Keratinocyte (primary cell): ENCODE measurements at regions not wholly inside any gene's neighbourhood (a gene's known extent, or its start where the extent isn't known, plus 50 kb on each side); places are given as distances from the start of the nearest gene placed in this dataset.
A peak's percentile ranks its signal among the peaks of the same experiment; 100 is the strongest.

Experiments used
- DNase-seq: peaks from one replicate; pipeline ENCODE4 v3.0.0-alpha.2; 2011; ENCODE audit warnings: low read depth, missing footprints, low spot score
- FAIRE-seq: peaks from 2 replicates; lab custom pipeline; 2011; peaks lifted over from hg19 to GRCh38; lab: Jason Lieb, UNC
- H2AFZ ChIP-seq: 2 replicates; pipeline ENCODE4 v1.6.0; 2012; ENCODE audit warnings: low read length, control low read depth, inconsistent platforms; ENCODE audit not compliant: control insufficient read depth
- H3K27ac ChIP-seq: 2 replicates; pipeline ENCODE4 v1.5.1; 2011; ENCODE audit warnings: low read length; ENCODE audit not compliant: control insufficient read depth, insufficient read depth
- H3K27me3 ChIP-seq: 3 replicates; pipeline ENCODE4 v1.6.0; 2011; ENCODE audit warnings: low read length; ENCODE audit not compliant: control insufficient read depth, insufficient read depth; ENCODE audit errors: extremely low read depth
- H3K36me3 ChIP-seq, 2 experiments: 2 replicates in 1 of 2; 3 replicates in 1 of 2; pipeline ENCODE4 v1.5.1; 2011; ENCODE audit warnings: low read length in 2 of 2, mild to moderate bottlenecking in 1 of 2; ENCODE audit not compliant: control insufficient read depth in 2 of 2, insufficient read depth in 2 of 2; ENCODE audit errors: extremely low read depth in 1 of 2
- H3K4me1 ChIP-seq: 3 replicates; pipeline ENCODE4 v1.5.1; 2011; ENCODE audit warnings: low read length; ENCODE audit not compliant: control insufficient read depth, insufficient read depth; ENCODE audit errors: extremely low read depth
- H3K4me2 ChIP-seq: 3 replicates; pipeline ENCODE4 v1.6.0; 2011; ENCODE audit warnings: low read depth, low read length; ENCODE audit not compliant: control insufficient read depth, insufficient read depth; ENCODE audit errors: extremely low read depth
- H3K4me3 ChIP-seq, 3 experiments: fragments of 200-600 bp in 1 of 3; sonication (generic) in 1 of 3; 2 replicates in 2 of 3; 3 replicates in 1 of 3; pipeline ENCODE4 v1.5.1; 2011 to 2016; ENCODE audit warnings: low read length in 3 of 3, mild to moderate bottlenecking in 3 of 3, control low read depth in 2 of 3, inconsistent platforms in 1 of 3, low read depth in 1 of 3, mixed read lengths in 1 of 3, mixed run types in 1 of 3, moderate library complexity in 1 of 3; ENCODE audit not compliant: control insufficient read depth in 2 of 3, insufficient read depth in 2 of 3; ENCODE audit errors: extremely low read depth in 1 of 3
- H3K79me2 ChIP-seq: 2 replicates; pipeline ENCODE4 v1.6.0; 2012; ENCODE audit warnings: low read length; ENCODE audit not compliant: control insufficient read depth, insufficient read depth
- H3K9ac ChIP-seq: 3 replicates; pipeline ENCODE4 v1.6.0; 2011; ENCODE audit warnings: low read length; ENCODE audit not compliant: control insufficient read depth, insufficient read depth; ENCODE audit errors: extremely low read depth
- H3K9me1 ChIP-seq: 3 replicates; pipeline ENCODE4 v1.6.0; 2011; ENCODE audit warnings: low read length; ENCODE audit not compliant: control insufficient read depth, insufficient read depth; ENCODE audit errors: extremely low read depth
- H3K9me3 ChIP-seq: 2 replicates; pipeline ENCODE4 v1.5.1; 2012; ENCODE audit warnings: low read depth, low read length; ENCODE audit not compliant: control insufficient read depth
- H4K20me1 ChIP-seq: 3 replicates; pipeline ENCODE4 v1.6.0; 2011; ENCODE audit warnings: low read length; ENCODE audit not compliant: control insufficient read depth, insufficient read depth; ENCODE audit errors: extremely low read depth
- EZH2 ChIP-seq: IDR thresholded peaks from one replicate; pipeline ENCODE4 v1.6.1; 2012; ENCODE audit warnings: inconsistent platforms, mild to moderate bottlenecking, low read length, moderate library complexity
- dilution Hi-C: fragments of 300-500 bp; cut with MboI; formaldehyde crosslinking; loops from one replicate; pipeline ENCODE4 v1.7.0; 2020; ENCODE audit warnings: low sequenced_read_pairs; ENCODE audit not compliant: extremely low pct_ligation_motif_present
- TF ChIP-seq, protein P1 (sequence below), 3 experiments: IDR thresholded peaks in 1 of 3; conservative IDR thresholded peaks in 1 of 3; optimal IDR thresholded peaks in 1 of 3; 2 replicates in 2 of 3; 3 replicates in 1 of 3; pipeline versions ENCODE3 to v1.5.1; 2011; ENCODE audit warnings: low read length in 3 of 3, mild to moderate bottlenecking in 3 of 3, moderate library complexity in 2 of 3, control low read depth in 1 of 3, inconsistent platforms in 1 of 3; ENCODE audit not compliant: insufficient read depth in 2 of 3; ENCODE audit errors: extremely low read depth in 1 of 3

DNA sequence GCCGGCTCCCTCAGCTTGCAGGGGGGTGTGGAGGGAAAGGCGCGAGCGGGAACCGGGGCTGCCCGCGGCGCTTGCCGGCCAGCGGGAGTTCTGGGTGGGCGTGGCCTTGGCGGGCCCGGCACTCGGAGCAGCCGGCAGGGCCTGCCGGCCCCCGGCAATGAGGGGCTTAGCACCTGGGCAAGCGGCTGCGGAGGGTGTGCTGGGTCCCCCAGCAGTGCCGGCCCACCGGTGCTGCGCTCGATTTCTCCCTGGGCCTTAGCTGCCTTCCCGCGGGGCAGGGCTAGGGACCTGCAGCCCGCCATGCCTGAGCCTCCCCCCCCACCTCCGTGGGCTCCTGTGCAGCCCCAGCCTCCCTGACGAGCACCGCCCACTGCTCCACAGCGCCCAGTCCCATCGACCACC is 514.5 kb upstream of the GJE1 start:
- TF ChIP-seq, protein P1, sequence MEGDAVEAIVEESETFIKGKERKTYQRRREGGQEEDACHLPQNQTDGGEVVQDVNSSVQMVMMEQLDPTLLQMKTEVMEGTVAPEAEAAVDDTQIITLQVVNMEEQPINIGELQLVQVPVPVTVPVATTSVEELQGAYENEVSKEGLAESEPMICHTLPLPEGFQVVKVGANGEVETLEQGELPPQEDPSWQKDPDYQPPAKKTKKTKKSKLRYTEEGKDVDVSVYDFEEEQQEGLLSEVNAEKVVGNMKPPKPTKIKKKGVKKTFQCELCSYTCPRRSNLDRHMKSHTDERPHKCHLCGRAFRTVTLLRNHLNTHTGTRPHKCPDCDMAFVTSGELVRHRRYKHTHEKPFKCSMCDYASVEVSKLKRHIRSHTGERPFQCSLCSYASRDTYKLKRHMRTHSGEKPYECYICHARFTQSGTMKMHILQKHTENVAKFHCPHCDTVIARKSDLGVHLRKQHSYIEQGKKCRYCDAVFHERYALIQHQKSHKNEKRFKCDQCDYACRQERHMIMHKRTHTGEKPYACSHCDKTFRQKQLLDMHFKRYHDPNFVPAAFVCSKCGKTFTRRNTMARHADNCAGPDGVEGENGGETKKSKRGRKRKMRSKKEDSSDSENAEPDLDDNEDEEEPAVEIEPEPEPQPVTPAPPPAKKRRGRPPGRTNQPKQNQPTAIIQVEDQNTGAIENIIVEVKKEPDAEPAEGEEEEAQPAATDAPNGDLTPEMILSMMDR (optimal IDR thresholded peaks at IDR 0.05 in 1 of 3, IDR thresholded peaks at IDR 0.05 in 1 of 3, conservative IDR thresholded peaks at IDR 0.05 in 1 of 3; ENCODE audit: extremely low read depth in 1 of 3, insufficient read depth in 2 of 3, low read length in 3 of 3), result no peak
- no peak for TF ChIP-seq EZH2
- no peaks in the 10 kb centered on the region for H4K20me1 ChIP-seq
- H3K27ac ChIP-seq, result no peak overlapping the region
- H3K79me2 ChIP-seq, result no peaks in the 10 kb centered on the region
- H2AFZ ChIP-seq, result no peak overlapping the region
- no peaks in the 10 kb centered on the region for H3K36me3 ChIP-seq
- no peaks in the 10 kb centered on the region for H3K9me3 ChIP-seq
- H3K9ac ChIP-seq, result no peak overlapping the region
- H3K9me1 ChIP-seq, result no peaks in the 10 kb centered on the region
- DNase-seq (no peak), FAIRE-seq (no peak)
- no peaks in the 10 kb centered on the region for H3K27me3 ChIP-seq
- H3K4me2 ChIP-seq, result no peak overlapping the region
- no peak overlapping the region for H3K4me3 ChIP-seq
- H3K4me1 ChIP-seq, result no peaks in the 10 kb centered on the region
- dilution Hi-C loops, result no loop called here

GRCh38 chr6:141610741-141611140 is 522.0 kb upstream of the GJE1 start:
- Histone ChIP-seq H4K20me1 (no peaks in the 10 kb centered on the region), H3K9ac (no peak overlapping the region), H3K27me3 (no peaks in the 10 kb centered on the region), H3K79me2 (no peaks in the 10 kb centered on the region), H3K27ac (no peak overlapping the region), H3K4me2 (no peak overlapping the region), H3K36me3 (no peaks in the 10 kb centered on the region), H3K4me1 (no peaks in the 10 kb centered on the region), H3K9me3 (no peaks in the 10 kb centered on the region), H3K9me1 (no peaks in the 10 kb centered on the region), H3K4me3 (no peak overlapping the region), H2AFZ (no peak overlapping the region)
- dilution Hi-C loops, result no loop called here
- TF ChIP-seq, protein P1 (optimal IDR thresholded peaks at IDR 0.05 in 1 of 3, IDR thresholded peaks at IDR 0.05 in 1 of 3, conservative IDR thresholded peaks at IDR 0.05 in 1 of 3; ENCODE audit: extremely low read depth in 1 of 3, insufficient read depth in 2 of 3, low read length in 3 of 3), result peak; percentile 23 to 37 (median 34)
- TF ChIP-seq EZH2, result no peak
- FAIRE-seq (no peak), DNase-seq (no peak)
